ENCODE measurements at regions not wholly inside any gene's neighbourhood (a gene's known extent, or its start where the extent isn't known, plus 50 kb on each side); places are given as distances from the start of the nearest gene placed in this dataset.

GRCh38 chr12:124150168-124150567, 144.7 kb upstream of the RFLNA start:
- TF ChIP-seq EZH2 (IDR thresholded peaks at IDR 0.05; ENCODE audit: borderline replicate concordance, low read depth, low read length) (no peak), SIN3B (IDR thresholded peaks at IDR 0.05; ENCODE audit: low read depth) (no peak), POLR2A (conservative IDR thresholded peaks at IDR 0.05) (no peak), POLR2AphosphoS5 (IDR thresholded peaks at IDR 0.05; ENCODE audit: control insufficient read depth, insufficient read depth, low read depth, low read length) (no peak), TCF7L2 (IDR thresholded peaks at IDR 0.05; ENCODE audit: low read depth, low read length) (no peak), MXD1 (CRISPR knock-in tag; IDR thresholded peaks at IDR 0.05; ENCODE audit: borderline replicate concordance, poor library complexity, severe bottlenecking) (no peak), CTCF (IDR thresholded peaks at IDR 0.05 in 2 of 3, conservative IDR thresholded peaks at IDR 0.05 in 1 of 3; ENCODE audit: insufficient read depth in 2 of 3, low read depth in 1 of 3, low read length in 3 of 3) (no peak), CBX8 (IDR thresholded peaks at IDR 0.05; ENCODE audit: borderline replicate concordance, extremely low read depth, low read depth, low read length, poor library complexity, severe bottlenecking) (no peak), TOE1 (IDR thresholded peaks at IDR 0.05; ENCODE audit: borderline replicate concordance) (no peak), TOE1 (CRISPR knock-in tag; IDR thresholded peaks at IDR 0.05; ENCODE audit: borderline replicate concordance, low read depth) (no peak), IRF2 (CRISPR knock-in tag; IDR thresholded peaks at IDR 0.05) (no peak), SMARCC2 (IDR thresholded peaks at IDR 0.05; ENCODE audit: low read depth) (no peak), SMC3 (conservative IDR thresholded peaks at IDR 0.05; ENCODE audit: insufficient read depth, low read depth, low read length) (no peak), BCLAF1 (IDR thresholded peaks at IDR 0.05; ENCODE audit: borderline replicate concordance in 1 of 2, control insufficient read depth in 1 of 2, low read depth in 2 of 2, low read length in 1 of 2) (no peak), ZNF655 (CRISPR knock-in tag; IDR thresholded peaks at IDR 0.05) (no peak)
